GM03348 (cell line): ENCODE measurements at regions not wholly inside any gene's neighbourhood (a gene's known extent, or its start where the extent isn't known, plus 50 kb on each side); places are given as distances from the start of the nearest gene placed in this dataset.
"Not testable (repeated sequence)": the region's sequence is repeated elsewhere in the genome, so short reads cannot be mapped to it uniquely, and the experiment has no call there.

Experiments used
- DNase-seq: peaks from one replicate; pipeline ENCODE4 v3.0.0; 2012; ENCODE audit warnings: low spot score

DNA sequence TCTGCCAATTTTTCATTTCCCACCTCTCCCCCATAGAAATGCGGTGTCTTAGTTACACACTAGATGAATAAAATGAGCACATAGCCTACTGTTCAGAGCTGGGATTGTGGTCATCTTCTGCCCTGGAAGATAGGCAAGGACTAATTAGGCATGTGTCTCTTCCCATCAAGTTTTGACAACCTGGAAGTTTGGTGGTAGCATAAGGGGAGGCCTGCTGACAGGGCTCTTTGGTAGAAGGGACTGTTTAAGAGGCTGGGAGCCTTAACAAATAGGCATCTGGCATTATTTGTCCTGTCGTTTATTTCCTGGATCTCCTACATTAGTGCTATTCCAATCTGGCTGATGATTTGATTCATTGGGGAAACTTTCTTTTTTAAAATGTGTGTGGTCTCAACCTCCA, 512.3 kb downstream of the ZNF385D start:
- no peak for DNase-seq

DNA sequence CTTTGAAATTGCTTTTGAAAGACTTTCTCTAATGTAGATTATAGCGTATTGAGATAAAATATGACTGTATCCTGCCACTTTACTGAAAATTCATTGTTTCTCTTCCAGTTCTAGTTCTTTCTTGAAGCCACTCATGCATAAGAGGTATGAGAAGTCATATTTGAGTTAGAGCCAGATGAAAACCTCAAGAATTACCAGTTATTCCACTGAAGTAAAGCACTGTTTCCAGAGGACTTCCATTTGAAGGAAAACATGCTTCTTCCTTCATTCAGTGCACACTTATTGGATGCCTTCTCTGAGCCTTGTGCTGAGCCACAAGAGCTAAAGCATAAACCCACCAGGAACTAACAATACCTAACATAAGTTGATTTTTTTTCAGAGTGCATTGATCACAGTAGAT, 513.4 kb downstream of the ZNF385D start:
- DNase-seq = peak; percentile 40

DNA sequence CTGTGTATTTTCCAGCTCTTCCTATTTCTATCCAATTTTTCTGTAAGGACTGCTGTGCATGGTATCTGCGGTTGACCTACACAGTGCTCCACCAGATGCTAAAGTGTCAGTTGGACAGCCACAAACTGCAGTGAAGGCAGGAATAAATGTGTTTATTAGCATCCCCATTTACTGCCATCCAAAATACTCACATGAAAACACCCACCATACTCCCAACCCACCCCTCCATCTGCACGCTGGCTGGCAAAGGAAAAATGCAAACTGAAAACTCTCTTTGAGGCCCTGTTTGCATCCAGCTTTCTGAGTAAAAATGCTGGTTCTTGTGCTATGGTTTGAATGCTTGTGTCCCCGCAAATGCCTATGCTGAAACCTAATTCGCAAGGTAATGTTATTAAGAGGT, 515.5 kb downstream of the ZNF385D start:
- no peak for DNase-seq

- no peak for DNase-seq
Observed at GRCh38 chr3:21234933-21235332, 516.1 kb downstream of the ZNF385D start.

- DNase-seq = no peak
Observed at GRCh38 chr3:21229426-21230135, 521.4 kb downstream of the ZNF385D start.

DNA sequence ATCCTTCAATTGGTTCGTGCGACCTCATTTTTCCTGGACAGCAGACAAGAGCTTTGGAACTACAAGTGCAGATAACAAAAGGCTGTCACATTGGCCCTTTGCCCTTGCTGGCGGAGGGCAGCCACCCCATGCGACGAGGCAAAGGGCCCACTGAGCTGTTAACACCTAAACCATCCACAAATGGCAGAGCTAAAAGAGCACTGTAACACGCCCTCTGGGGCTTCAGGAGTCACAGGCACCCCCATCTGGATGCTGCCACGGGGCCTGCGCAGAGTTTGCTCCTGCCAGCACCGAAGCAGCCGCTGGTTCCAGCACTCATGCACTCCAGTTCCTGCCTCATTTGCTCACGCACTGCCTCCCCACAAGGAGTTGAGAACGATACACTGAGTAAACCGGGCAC, 524.9 kb downstream of the ZNF385D start:
- no peak for DNase-seq

- no peak for DNase-seq
Observed at GRCh38 chr3:21220944-21221343, 530.1 kb downstream of the ZNF385D start.

DNA sequence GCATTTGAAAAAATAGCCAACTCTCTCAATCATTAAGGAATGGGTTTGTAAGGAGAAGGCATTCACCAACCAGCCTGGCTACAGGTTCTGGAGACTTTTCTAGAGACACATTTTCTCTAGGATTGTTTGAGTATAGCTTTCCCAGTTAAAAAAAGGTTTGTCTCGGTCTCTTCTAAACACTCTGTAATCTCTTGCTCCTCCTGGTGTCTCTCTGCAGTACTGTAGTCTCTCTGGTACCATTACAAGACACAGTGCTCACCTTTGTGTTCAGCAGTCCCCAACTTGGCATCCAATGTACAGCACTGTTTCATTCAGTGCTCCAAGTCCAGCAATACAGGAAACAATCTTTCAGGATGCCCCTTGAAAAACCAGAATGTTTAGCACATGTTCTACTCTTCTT, 534.4 kb downstream of the ZNF385D start:
- no peak for DNase-seq

GRCh38 chr3:21204122-21204521, 546.9 kb downstream of the ZNF385D start:
- not testable (repeated sequence) for DNase-seq

- no peak for DNase-seq
Observed at GRCh38 chr3:21195203-21195602, 555.8 kb downstream of the ZNF385D start.

DNA sequence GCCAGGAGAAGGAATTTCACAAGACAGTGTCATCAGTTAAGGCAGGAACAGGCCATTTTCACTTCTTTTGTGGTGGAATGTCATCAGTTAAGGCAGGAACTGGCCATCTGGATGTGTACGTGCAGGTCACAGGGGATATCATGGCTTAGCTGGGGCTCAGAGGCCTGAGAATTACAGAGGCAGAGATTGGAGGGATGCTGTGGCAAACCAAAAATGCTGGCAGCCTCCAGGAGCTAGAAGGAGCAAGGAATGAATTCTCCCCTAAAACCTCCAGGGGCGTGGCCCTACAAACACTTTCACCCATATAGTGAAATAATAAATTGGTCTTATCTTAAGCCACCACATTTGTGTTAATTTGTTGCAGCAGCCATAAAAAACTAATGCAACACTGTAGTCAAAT, 557.0 kb downstream of the ZNF385D start:
- DNase-seq = not testable (repeated sequence)

GRCh38 chr3:21188459-21188858, 562.6 kb downstream of the ZNF385D start:
- no peak for DNase-seq

- DNase-seq = no peak
Observed at GRCh38 chr3:21185816-21186314, 565.1 kb downstream of the ZNF385D start.

DNA sequence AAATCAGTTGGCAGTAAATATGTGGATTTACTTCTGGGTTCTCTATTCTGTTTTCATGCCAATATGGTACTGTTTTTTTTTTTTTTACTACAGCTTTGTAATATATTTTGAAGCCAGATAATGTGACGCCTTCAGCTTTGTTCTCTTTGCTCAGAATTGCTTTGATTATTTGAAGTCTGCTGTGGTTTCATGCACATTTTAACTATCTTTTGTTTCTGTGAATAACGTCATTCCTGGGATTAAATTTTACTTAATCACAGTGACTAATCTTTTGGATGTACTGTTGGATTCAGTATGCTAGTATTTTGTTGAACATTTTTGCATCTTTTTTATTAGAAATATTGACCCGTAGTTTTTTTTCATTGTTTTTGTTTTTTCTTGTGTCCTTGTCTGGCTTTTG, 576.5 kb downstream of the ZNF385D start:
- DNase-seq = peak; percentile 25

GRCh38 chr3:21170964-21171363, 580.0 kb downstream of the ZNF385D start:
- no peak for DNase-seq

DNA sequence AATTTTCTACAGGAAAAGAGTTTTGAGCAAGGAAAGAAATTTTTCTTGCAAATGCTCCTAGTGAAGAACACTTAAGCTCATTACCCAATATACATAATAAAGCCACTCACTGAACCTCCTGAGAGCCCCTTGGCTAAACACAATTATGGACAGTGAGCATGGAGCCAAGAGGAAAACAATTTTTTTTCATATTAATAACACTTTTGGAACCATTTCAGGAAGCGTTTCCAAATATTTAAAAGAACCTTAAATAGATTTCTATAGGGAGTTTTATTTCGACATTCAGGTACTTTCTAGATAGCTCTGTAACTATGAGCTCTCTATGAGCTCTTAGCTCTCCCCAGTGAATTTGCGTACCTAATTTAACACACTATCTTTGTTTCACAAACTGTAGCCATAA, 581.1 kb downstream of the ZNF385D start:
- DNase-seq = no peak

DNA sequence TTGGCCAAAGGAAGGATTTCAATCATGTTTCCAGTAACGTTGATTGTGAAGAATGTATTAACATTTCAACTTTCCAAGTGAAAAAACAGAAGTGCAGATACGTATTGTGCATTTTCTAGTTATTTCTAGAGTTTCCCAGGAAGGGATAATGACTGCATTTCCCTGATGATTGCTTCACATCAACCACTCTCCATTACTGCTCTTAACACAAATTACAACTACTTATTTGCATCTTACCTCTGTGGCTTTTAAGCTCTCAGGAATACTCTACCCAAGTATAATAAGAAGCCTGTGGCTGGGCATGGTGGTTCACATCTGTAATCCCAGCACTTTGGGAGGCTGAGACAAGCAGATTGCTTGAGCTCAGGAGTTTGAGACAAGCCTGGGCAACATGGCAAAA, 582.5 kb downstream of the ZNF385D start:
- DNase-seq = no peak

DNA sequence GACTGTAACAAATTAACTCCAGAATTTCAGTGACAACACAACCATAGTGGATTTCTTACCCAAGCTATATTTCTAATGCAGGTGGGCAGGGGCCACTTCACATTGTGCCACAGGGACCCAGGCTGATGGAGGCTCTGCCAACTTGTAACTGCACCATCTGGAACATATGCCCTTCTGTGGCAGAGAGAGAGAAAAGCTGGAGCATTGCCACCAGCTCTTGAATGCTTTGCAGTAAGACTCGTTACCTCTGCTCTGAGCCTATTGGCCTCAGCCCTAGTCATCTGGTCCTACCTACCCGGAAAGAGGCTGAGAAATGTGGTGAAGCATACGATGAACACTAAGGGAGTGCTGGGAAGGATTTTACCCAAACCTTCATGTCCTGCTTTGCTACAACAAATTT, 587.1 kb downstream of the ZNF385D start:
- DNase-seq = no peak

DNA sequence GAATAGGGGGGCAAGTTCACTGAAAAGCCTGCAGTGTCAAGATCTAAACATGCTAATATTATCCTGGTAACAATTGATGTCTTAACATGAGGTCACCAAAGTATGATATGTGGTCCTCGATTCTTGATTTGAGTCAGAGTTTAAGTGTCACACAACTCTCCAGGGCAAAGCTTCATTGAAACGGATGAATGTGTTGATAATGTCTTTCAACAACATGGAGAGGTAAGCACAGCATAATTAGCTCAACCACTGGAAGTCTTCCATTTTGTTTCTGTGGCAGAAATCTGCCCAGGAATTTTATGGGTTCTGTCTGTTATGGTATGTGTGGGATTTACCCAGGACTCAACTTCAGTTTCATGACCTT, 591.5 kb downstream of the ZNF385D start:
- DNase-seq = no peak

DNA sequence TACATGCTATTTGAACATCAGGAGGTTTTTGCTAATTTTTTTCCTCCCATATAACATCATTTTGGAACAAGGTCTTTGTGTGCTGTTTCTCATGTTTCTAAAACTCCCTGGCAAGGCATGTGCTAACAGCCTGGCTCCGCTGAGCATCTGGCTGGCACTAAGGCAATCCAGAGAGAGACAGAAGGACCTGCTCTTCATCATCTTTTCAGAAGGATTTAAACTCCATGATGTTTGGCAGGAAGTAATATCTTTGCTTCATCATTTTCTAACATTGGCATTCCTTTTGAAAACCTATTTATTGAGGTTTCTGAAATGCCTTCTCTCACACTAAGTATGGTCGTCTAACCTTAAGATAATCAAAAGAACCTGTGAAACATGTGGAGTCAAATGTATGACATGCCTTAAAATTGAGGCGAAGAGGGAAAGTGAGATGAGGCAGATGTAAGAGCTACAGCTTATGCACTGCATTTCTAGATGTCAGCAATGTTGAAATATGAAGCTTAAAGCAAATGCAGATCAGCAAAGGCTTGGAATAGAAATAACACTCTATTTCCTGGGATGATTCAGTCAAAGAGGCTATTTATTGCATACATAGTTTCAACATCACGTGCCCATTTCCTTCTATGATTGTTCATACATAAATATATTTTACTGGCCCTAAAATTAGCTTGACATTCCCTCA, 592.0 kb downstream of the ZNF385D start:
- DNase-seq = peak; percentile 27

GRCh38 chr3:21154911-21155310, 596.1 kb downstream of the ZNF385D start:
- no peak for DNase-seq

DNA sequence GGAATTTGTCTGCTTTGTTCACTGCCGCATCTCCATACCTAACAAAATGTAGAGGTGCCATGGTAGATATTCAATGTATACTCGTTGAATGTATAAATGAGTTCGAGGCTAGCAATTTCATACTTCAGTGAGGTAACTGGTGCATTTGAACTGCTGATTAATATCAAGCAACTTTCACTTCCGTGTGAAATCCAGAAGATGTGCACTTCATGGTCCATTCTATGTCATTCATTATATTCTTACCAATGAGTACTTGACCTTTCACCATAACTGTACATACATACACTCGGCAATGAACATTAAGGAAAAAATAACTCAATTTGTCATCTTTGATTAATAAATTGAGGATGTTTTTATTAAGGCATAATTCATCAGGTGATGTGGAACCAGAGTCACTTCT, 598.5 kb downstream of the ZNF385D start:
- no peak for DNase-seq

- DNase-seq = no peak
Observed at GRCh38 chr3:21142949-21143348, 608.1 kb downstream of the ZNF385D start.

DNA sequence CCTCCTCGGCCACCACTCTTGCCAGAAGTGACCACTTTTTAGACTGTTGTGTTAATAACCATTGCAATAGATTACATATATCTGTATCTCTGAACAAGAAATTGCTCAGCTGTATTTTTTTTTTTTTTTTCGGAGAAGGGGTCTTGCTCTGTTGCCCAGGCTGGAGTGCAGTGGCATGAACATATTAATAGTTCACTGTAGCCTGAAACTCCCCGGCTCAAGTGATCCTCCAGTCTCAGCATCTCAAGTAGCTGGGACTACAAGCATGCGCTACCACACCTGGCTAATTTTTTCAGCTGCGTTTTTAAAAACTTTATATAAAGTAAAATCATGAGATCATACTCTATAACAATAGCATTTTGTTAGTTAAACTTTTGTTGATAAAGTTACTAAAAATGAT, 609.0 kb downstream of the ZNF385D start:
- no peak for DNase-seq
